ENCODE measurements at regions not wholly inside any gene's neighbourhood (a gene's known extent, or its start where the extent isn't known, plus 50 kb on each side); places are given as distances from the start of the nearest gene placed in this dataset.

- H3K36me3 ChIP-seq (ENCODE audit: control insufficient read depth, insufficient read depth, low read length): no peaks in the 10 kb centered on the region
- no peaks in the 10 kb centered on the region for H3K27me3 ChIP-seq (ENCODE audit: control insufficient read depth, insufficient read depth, low read length)
- no peak overlapping the region for H3K4me3 ChIP-seq (ENCODE audit: low read length)
- no peak overlapping the region for H3K27ac ChIP-seq (ENCODE audit: low read length)
- DNase-seq (ENCODE audit: low read depth, low spot score): no peak
- H3K4me1 ChIP-seq (ENCODE audit: control insufficient read depth, insufficient read depth, low read length): no peaks in the 10 kb centered on the region
- H3K9me3 ChIP-seq (ENCODE audit: control insufficient read depth, insufficient read depth, low read length): no peaks in the 10 kb centered on the region
- WGBS (ENCODE audit: insufficient coverage, insufficient read length): no CpG with 5 or more reads among the region's 3 CpGs
Observed at GRCh38 chr3:8236264-8236663, 265.4 kb upstream of the LMCD1 start.

GRCh38 chr3:8237893-8238292 is 263.7 kb upstream of the LMCD1 start:
- no peaks in the 10 kb centered on the region for H3K9me3 ChIP-seq (ENCODE audit: control insufficient read depth, insufficient read depth, low read length)
- no peaks in the 10 kb centered on the region for H3K36me3 ChIP-seq (ENCODE audit: control insufficient read depth, insufficient read depth, low read length)
- H3K4me3 ChIP-seq (ENCODE audit: low read length): no peak overlapping the region
- H3K4me1 ChIP-seq (ENCODE audit: control insufficient read depth, insufficient read depth, low read length): no peaks in the 10 kb centered on the region
- DNase-seq (ENCODE audit: low read depth, low spot score): no peak
- no peak overlapping the region for H3K27ac ChIP-seq (ENCODE audit: low read length)
- no peaks in the 10 kb centered on the region for H3K27me3 ChIP-seq (ENCODE audit: control insufficient read depth, insufficient read depth, low read length)
- WGBS (ENCODE audit: insufficient coverage, insufficient read length): no CpG with 5 or more reads among the region's 5 CpGs

- Histone ChIP-seq H3K36me3 (ENCODE audit: control insufficient read depth, insufficient read depth, low read length) (no peaks in the 10 kb centered on the region), H3K4me3 (ENCODE audit: low read length) (no peak overlapping the region), H3K27me3 (ENCODE audit: control insufficient read depth, insufficient read depth, low read length) (no peaks in the 10 kb centered on the region), H3K4me1 (ENCODE audit: control insufficient read depth, insufficient read depth, low read length) (no peaks in the 10 kb centered on the region), H3K27ac (ENCODE audit: low read length) (no peak overlapping the region), H3K9me3 (ENCODE audit: control insufficient read depth, insufficient read depth, low read length) (no peaks in the 10 kb centered on the region)
- no peak for DNase-seq (ENCODE audit: low read depth, low spot score)
- WGBS (ENCODE audit: insufficient coverage, insufficient read length): no CpG with 5 or more reads among the region's 1 CpG
Observed at GRCh38 chr3:8238432-8238831, 263.2 kb upstream of the LMCD1 start.

- H3K9me3 ChIP-seq (ENCODE audit: control insufficient read depth, insufficient read depth, low read length): no peaks in the 10 kb centered on the region
- H3K27me3 ChIP-seq (ENCODE audit: control insufficient read depth, insufficient read depth, low read length): no peaks in the 10 kb centered on the region
- no peaks in the 10 kb centered on the region for H3K4me1 ChIP-seq (ENCODE audit: control insufficient read depth, insufficient read depth, low read length)
- no peaks in the 10 kb centered on the region for H3K36me3 ChIP-seq (ENCODE audit: control insufficient read depth, insufficient read depth, low read length)
- no peak for DNase-seq (ENCODE audit: low read depth, low spot score)
- no peak overlapping the region for H3K4me3 ChIP-seq (ENCODE audit: low read length)
- WGBS (ENCODE audit: insufficient coverage, insufficient read length): no CpG with 5 or more reads among the region's 2 CpGs
- H3K27ac ChIP-seq (ENCODE audit: low read length): no peak overlapping the region
Observed at GRCh38 chr3:8239095-8239494, 262.5 kb upstream of the LMCD1 start.

- Histone ChIP-seq H3K4me1 (ENCODE audit: control insufficient read depth, insufficient read depth, low read length) (no peaks in the 10 kb centered on the region), H3K27ac (ENCODE audit: low read length) (no peak overlapping the region), H3K4me3 (ENCODE audit: low read length) (no peak overlapping the region), H3K36me3 (ENCODE audit: control insufficient read depth, insufficient read depth, low read length) (no peaks in the 10 kb centered on the region), H3K9me3 (ENCODE audit: control insufficient read depth, insufficient read depth, low read length) (no peaks in the 10 kb centered on the region), H3K27me3 (ENCODE audit: control insufficient read depth, insufficient read depth, low read length) (no peaks in the 10 kb centered on the region)
- WGBS (ENCODE audit: insufficient coverage, insufficient read length): no CpG with 5 or more reads among the region's 4 CpGs
- DNase-seq (ENCODE audit: low read depth, low spot score): peak; percentile 55
Observed at GRCh38 chr3:8239718-8240695, 261.6 kb upstream of the LMCD1 start.

GRCh38 chr3:8246070-8246469 is 255.6 kb upstream of the LMCD1 start:
- DNase-seq (ENCODE audit: low read depth, low spot score): no peak
- no peak overlapping the region for H3K27ac ChIP-seq (ENCODE audit: low read length)
- no CpG with 5 or more reads among the region's 2 CpGs for WGBS (ENCODE audit: insufficient coverage, insufficient read length)
- H3K9me3 ChIP-seq (ENCODE audit: control insufficient read depth, insufficient read depth, low read length): no peaks in the 10 kb centered on the region
- H3K36me3 ChIP-seq (ENCODE audit: control insufficient read depth, insufficient read depth, low read length): no peaks in the 10 kb centered on the region
- no peak overlapping the region for H3K4me3 ChIP-seq (ENCODE audit: low read length)
- no peaks in the 10 kb centered on the region for H3K4me1 ChIP-seq (ENCODE audit: control insufficient read depth, insufficient read depth, low read length)
- no peaks in the 10 kb centered on the region for H3K27me3 ChIP-seq (ENCODE audit: control insufficient read depth, insufficient read depth, low read length)

- Histone ChIP-seq H3K9me3 (ENCODE audit: control insufficient read depth, insufficient read depth, low read length) (no peaks in the 10 kb centered on the region), H3K4me3 (ENCODE audit: low read length) (no peak overlapping the region), H3K27me3 (ENCODE audit: control insufficient read depth, insufficient read depth, low read length) (no peaks in the 10 kb centered on the region), H3K27ac (ENCODE audit: low read length) (no peak overlapping the region), H3K4me1 (ENCODE audit: control insufficient read depth, insufficient read depth, low read length) (no peaks in the 10 kb centered on the region), H3K36me3 (ENCODE audit: control insufficient read depth, insufficient read depth, low read length) (no peaks in the 10 kb centered on the region)
- no CpG with 5 or more reads among the region's 1 CpG for WGBS (ENCODE audit: insufficient coverage, insufficient read length)
- no peak for DNase-seq (ENCODE audit: low read depth, low spot score)
Observed at GRCh38 chr3:8253201-8253600, 248.4 kb upstream of the LMCD1 start.

GRCh38 chr3:8254489-8254888 is 247.1 kb upstream of the LMCD1 start:
- no peaks in the 10 kb centered on the region for H3K27me3 ChIP-seq (ENCODE audit: control insufficient read depth, insufficient read depth, low read length)
- H3K4me3 ChIP-seq (ENCODE audit: low read length): no peak overlapping the region
- H3K27ac ChIP-seq (ENCODE audit: low read length): no peak overlapping the region
- DNase-seq (ENCODE audit: low read depth, low spot score): no peak
- no peaks in the 10 kb centered on the region for H3K36me3 ChIP-seq (ENCODE audit: control insufficient read depth, insufficient read depth, low read length)
- whole genome bisulfite sequencing (ENCODE audit: insufficient coverage, insufficient read length): no CpG with 5 or more reads among the region's 2 CpGs
- H3K4me1 ChIP-seq (ENCODE audit: control insufficient read depth, insufficient read depth, low read length): no peaks in the 10 kb centered on the region
- H3K9me3 ChIP-seq (ENCODE audit: control insufficient read depth, insufficient read depth, low read length): no peaks in the 10 kb centered on the region

- Histone ChIP-seq H3K36me3 (ENCODE audit: control insufficient read depth, insufficient read depth, low read length) (no peaks in the 10 kb centered on the region), H3K27me3 (ENCODE audit: control insufficient read depth, insufficient read depth, low read length) (no peaks in the 10 kb centered on the region), H3K4me1 (ENCODE audit: control insufficient read depth, insufficient read depth, low read length) (no peaks in the 10 kb centered on the region), H3K4me3 (ENCODE audit: low read length) (no peak overlapping the region), H3K9me3 (ENCODE audit: control insufficient read depth, insufficient read depth, low read length) (no peaks in the 10 kb centered on the region), H3K27ac (ENCODE audit: low read length) (no peak overlapping the region)
- no CpG with 5 or more reads among the region's 2 CpGs for WGBS (ENCODE audit: insufficient coverage, insufficient read length)
- DNase-seq (ENCODE audit: low read depth, low spot score): no peak
Observed at GRCh38 chr3:8255725-8256124, 245.9 kb upstream of the LMCD1 start.

- Histone ChIP-seq H3K27me3 (ENCODE audit: control insufficient read depth, insufficient read depth, low read length) (no peaks in the 10 kb centered on the region), H3K36me3 (ENCODE audit: control insufficient read depth, insufficient read depth, low read length) (no peaks in the 10 kb centered on the region), H3K4me3 (ENCODE audit: low read length) (no peak overlapping the region), H3K27ac (ENCODE audit: low read length) (no peak overlapping the region), H3K4me1 (ENCODE audit: control insufficient read depth, insufficient read depth, low read length) (no peaks in the 10 kb centered on the region), H3K9me3 (ENCODE audit: control insufficient read depth, insufficient read depth, low read length) (no peaks in the 10 kb centered on the region)
- no CpG with 5 or more reads among the region's 3 CpGs for WGBS (ENCODE audit: insufficient coverage, insufficient read length)
- DNase-seq (ENCODE audit: low read depth, low spot score): no peak
Observed at GRCh38 chr3:8256441-8257071, 245.1 kb upstream of the LMCD1 start.

All from iPS DF 6.9 (cell line).